Transverse colon (tissue), 4 donors: ENCODE measurements at regions not wholly inside any gene's neighbourhood (a gene's known extent, or its start where the extent isn't known, plus 50 kb on each side); places are given as distances from the start of the nearest gene placed in this dataset.

Experiments
- DNase-seq: peaks from one replicate; pipeline ENCODE4 v3.0.0-alpha.2; 2019
- H3K27ac ChIP-seq, 4 donors: fragments of 200-600 bp; sonication (generic); 2 replicates each; pipeline ENCODE4 v1.5.1; 2016 to 2018; ENCODE audit warnings: inconsistent platforms in 4 of 4
- H3K27me3 ChIP-seq: fragments of 200-600 bp; sonication (generic); 2 replicates; pipeline ENCODE4 v1.5.1; 2017; ENCODE audit warnings: inconsistent platforms
- H3K36me3 ChIP-seq, 4 donors: fragments of 200-600 bp; sonication (generic); 2 replicates each; pipeline ENCODE4 v1.5.1; 2017 to 2019; ENCODE audit warnings: inconsistent platforms in 4 of 4
- H3K4me1 ChIP-seq, 4 donors: fragments of 200-600 bp; sonication (generic); 2 replicates each; pipeline ENCODE4 v1.5.1; 2017 to 2020; ENCODE audit warnings: inconsistent platforms in 4 of 4
- H3K4me3 ChIP-seq, 4 donors: fragments of 200-600 bp; sonication (generic); 1 replicate in 1 of 4; 2 replicates in 3 of 4; pipeline versions ENCODE4 v1.5.1 to v1.6.1; 2017 to 2019; ENCODE audit warnings: inconsistent platforms in 4 of 4
- H3K9me3 ChIP-seq, 2 donors: fragments of 200-600 bp; sonication (generic); 2 replicates each; pipeline ENCODE4 v1.5.1; 2017 to 2019; ENCODE audit warnings: inconsistent platforms in 2 of 2
- EP300 ChIP-seq: sonication (generic); formaldehyde crosslinking; IDR thresholded peaks from one replicate; pipeline ENCODE4 v1.6.1; 2017; ENCODE audit warnings: antibody characterized with exemption, low read depth
- POLR2A ChIP-seq: fragments of 450-650 bp; IDR thresholded peaks from one replicate; pipeline ENCODE4 v1.6.1; 2016; ENCODE audit warnings: antibody characterized with exemption, mild to moderate bottlenecking, moderate library complexity
- POLR2AphosphoS5 ChIP-seq, 3 donors: sonication (generic); formaldehyde crosslinking; IDR thresholded peaks; one replicate each; pipeline ENCODE4 v1.6.1; 2016; ENCODE audit warnings: antibody characterized with exemption in 3 of 3
- whole genome bisulfite sequencing, 2 donors: methylation state at CpG; one replicate each; pipeline ENCODE4 v1.1.5; 2018; ENCODE audit warnings: low coverage in 1 of 2; 5-methylcytosine and 5-hydroxymethylcytosine counted together
- in situ Hi-C, 4 donors: fragments of 200-750 bp; cut with MboI; loops; one replicate each; pipeline versions ENCODE4 v1.15.0 to v1.15.1; 2017; ENCODE audit warnings: low sequenced_read_pairs in 3 of 4, low pct_ligation_motif_present in 1 of 4, low pct_unique_long_range_greater_than_20kb in 1 of 4
- intact Hi-C: fragments of 100-400 bp; cut with DNase I; formaldehyde crosslinking; loops from one replicate; pipeline ENCODE4 v1.15.1; 2023; ENCODE audit warnings: low total_unique reads
- TF ChIP-seq, protein P1 (sequence below), 5 experiments: fragments of 200-600 bp in 3 of 5; fragments of 450-650 bp in 2 of 5; sonication (generic) in 3 of 5; IDR thresholded peaks; 1 replicate in 2 of 5; 2 replicates in 3 of 5; pipeline ENCODE4 v1.5.1; 2016 to 2017; ENCODE audit warnings: antibody characterized with exemption in 5 of 5, inconsistent platforms in 3 of 5, mild to moderate bottlenecking in 2 of 5, moderate library complexity in 1 of 5

DNA sequence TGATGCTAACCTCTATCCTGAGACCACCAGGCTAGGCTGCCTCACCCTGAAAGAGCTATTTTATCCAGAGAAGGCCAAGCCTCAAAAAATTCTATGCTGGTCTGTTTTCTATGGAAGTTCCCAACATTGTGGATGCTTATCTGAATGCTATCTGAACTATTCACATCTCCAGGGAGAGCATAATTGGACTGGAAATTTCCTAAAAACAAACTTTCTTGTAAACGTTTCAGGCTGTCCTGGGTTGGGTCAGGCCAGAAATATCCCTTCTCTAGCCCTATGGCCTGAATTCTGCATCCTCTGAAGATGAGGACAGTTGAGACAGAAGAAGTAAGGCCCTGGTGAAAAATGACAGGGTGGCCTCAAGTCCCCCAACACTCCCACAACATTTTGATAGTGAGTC, 706.4 kb upstream of the NR2F2 start:
- H3K9me3 ChIP-seq, result no peaks in the 10 kb centered on the region
- 53% methylated on average over 1 of the region's 1 CpG; no CpG with 5 or more reads in 1 of the 2 donors for WGBS, 2 donors
- H3K4me1 ChIP-seq, result peaks cover 0 to 7% (median 0%) of the 10 kb centered on the region in 4 donors
- DNase-seq, result no peak
- no peak overlapping the region for H3K27ac ChIP-seq
- no peaks in the 10 kb centered on the region for H3K36me3 ChIP-seq
- in situ Hi-C loops, result no loop called here
- TF ChIP-seq EP300, result no peak
- TF ChIP-seq POLR2A, result no peak
- TF ChIP-seq, protein P1, sequence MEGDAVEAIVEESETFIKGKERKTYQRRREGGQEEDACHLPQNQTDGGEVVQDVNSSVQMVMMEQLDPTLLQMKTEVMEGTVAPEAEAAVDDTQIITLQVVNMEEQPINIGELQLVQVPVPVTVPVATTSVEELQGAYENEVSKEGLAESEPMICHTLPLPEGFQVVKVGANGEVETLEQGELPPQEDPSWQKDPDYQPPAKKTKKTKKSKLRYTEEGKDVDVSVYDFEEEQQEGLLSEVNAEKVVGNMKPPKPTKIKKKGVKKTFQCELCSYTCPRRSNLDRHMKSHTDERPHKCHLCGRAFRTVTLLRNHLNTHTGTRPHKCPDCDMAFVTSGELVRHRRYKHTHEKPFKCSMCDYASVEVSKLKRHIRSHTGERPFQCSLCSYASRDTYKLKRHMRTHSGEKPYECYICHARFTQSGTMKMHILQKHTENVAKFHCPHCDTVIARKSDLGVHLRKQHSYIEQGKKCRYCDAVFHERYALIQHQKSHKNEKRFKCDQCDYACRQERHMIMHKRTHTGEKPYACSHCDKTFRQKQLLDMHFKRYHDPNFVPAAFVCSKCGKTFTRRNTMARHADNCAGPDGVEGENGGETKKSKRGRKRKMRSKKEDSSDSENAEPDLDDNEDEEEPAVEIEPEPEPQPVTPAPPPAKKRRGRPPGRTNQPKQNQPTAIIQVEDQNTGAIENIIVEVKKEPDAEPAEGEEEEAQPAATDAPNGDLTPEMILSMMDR (IDR thresholded peaks at IDR 0.05), result no peak
- no peak for TF ChIP-seq POLR2AphosphoS5 (IDR thresholded peaks at IDR 0.05)
- no peaks in the 10 kb centered on the region for H3K27me3 ChIP-seq
- H3K4me3 ChIP-seq, result no peak overlapping the region
- intact Hi-C loops, result no loop called here

DNA sequence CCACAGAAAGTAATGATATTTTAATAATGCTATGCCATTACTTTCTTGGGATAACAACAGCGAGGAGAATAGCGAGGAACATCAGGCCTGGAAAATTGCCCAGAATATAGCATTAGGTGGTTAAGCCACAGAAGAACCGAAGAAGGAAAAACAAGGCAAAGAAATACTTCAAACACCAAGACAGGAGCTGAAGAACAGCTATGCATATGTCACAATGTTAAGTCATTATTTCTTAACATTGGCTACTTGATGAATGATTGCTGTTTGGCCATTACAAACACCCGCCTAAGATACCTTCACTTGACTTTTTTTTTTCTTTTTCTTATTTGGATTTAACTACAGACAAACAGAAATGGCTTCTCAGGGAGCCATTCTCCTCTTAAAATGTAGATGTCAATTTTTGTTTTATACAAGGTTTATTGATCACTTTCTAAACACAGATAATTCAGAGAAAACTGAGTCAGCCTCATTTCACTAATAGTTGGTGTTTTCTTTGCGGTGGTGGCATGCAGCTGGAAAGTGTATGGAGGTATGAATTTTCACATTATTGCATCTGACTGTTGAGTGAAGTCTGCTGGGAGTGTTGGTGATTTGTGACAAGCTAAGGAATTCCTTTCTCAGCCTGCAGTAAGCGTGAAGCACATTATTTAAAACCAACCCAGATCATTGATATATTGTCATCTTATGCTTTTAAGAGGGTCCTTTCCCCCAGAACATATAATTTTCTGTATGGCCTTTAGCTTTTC, 705.7 kb upstream of the NR2F2 start:
- Histone ChIP-seq H3K4me3 (no peak overlapping the region), H3K27ac (no peak overlapping the region), H3K4me1 (peaks cover 0 to 7% (median 0%) of the 10 kb centered on the region in 4 donors), H3K36me3 (no peaks in the 10 kb centered on the region), H3K9me3 (no peaks in the 10 kb centered on the region), H3K27me3 (no peaks in the 10 kb centered on the region)
- DNase-seq, result no peak
- WGBS, 2 donors, result 69 to 83% methylated on average over 6 of the region's 6 CpGs
- intact Hi-C loops, result no loop called here
- no peak for TF ChIP-seq EP300
- TF ChIP-seq, protein P1 (IDR thresholded peaks at IDR 0.05), result no peak
- TF ChIP-seq POLR2AphosphoS5 (IDR thresholded peaks at IDR 0.05), result no peak
- no peak for TF ChIP-seq POLR2A
- in situ Hi-C loops, result loop anchor here in 1 of 4 donors (25.0 kb wide), 1 partner anchor 113 kb away; no protein-coding TSS in a partner anchor

DNA sequence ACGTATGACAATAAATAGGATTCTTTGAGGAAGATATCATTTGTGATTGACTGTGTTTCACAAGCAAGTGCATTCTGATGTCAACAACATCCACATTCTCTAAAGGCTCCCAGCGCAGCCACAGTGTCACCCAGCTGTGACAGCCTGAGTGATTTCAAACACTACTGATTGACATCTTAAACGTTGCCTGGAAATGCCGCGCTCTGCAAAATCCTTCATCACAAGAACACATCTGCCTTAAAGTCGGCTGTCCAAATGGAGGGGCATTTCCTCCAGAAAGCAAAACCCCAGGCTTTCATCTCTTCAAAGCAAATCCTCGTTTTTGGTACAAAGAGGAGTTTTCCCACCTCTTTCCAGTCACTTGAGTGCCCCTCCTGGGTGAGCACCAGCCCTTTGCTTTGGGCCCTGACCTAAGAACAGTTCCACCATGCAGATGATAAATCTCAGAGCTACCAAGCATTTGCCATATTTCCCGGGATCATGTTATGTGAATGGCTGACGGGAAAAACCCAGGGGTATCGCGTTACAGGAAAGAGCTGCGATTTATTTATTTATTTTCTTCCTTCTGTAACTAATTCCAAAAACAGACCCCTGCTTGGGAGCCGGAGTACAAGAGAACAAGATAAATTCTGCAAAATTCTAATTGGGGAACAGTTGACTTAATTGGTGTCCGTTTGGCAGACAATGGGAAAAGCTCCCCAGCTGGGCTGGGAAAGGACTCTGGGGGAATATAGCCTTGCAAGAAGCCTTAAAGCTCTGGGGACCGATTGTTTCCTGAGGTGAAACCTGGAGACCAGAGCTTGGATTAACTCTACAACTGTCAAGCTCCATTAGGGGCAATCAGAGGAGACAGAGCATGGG, 703.8 kb upstream of the NR2F2 start:
- in situ Hi-C loops, result loop anchor here in 1 of 4 donors (25.0 kb wide), 1 partner anchor 111 kb away; no protein-coding TSS in a partner anchor
- Histone ChIP-seq H3K9me3 (no peaks in the 10 kb centered on the region), H3K4me3 (no peak overlapping the region), H3K36me3 (no peaks in the 10 kb centered on the region), H3K27ac (no peak overlapping the region), H3K27me3 (no peaks in the 10 kb centered on the region), H3K4me1 (no peaks in the 10 kb centered on the region)
- WGBS, 2 donors, result 65 to 70% methylated on average over 9 to 15 of the region's 15 CpGs
- intact Hi-C loops, result no loop called here
- no peak for DNase-seq
- TF ChIP-seq POLR2A (no peak), POLR2AphosphoS5 (IDR thresholded peaks at IDR 0.05) (no peak), EP300 (no peak)
- TF ChIP-seq, protein P1 (IDR thresholded peaks at IDR 0.05), result no peak

DNA sequence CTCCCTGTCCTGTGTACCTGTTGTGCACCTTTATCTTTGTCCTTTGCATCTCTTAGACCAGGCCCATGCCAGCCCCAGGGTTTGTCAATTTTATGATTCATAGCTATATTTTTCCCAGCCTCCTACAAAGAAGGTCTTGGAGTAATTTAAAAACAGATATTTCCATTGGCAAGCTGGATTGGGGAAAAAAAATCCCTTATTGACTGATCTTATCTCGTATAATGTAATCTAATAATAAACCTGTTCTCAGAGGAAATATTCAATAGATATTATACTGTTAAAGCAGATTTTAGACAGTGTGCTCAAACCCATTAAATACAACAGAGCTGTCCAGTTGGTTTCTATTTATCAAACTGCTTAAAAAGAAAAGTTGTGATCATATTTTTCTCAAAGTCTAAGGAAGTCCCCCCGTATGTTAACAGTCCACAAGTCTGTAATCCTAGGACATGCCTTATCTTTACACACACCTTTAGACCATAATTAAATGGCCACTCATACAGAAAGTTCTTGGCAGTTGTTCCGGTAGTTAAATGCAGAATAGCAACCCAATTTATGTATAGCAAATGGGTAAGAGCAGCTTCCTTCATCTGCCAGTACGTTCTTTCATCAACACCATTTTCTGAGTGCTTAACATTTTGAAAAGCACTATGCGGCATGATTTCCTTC, 700.9 kb upstream of the NR2F2 start:
- H3K4me3 ChIP-seq, result no peak overlapping the region
- no peaks in the 10 kb centered on the region for H3K4me1 ChIP-seq
- DNase-seq, result no peak
- no peaks in the 10 kb centered on the region for H3K27me3 ChIP-seq
- WGBS, 2 donors, result 67 to 80% methylated on average over 5 of the region's 5 CpGs
- TF ChIP-seq POLR2AphosphoS5 (IDR thresholded peaks at IDR 0.05), result no peak
- TF ChIP-seq POLR2A, result no peak
- TF ChIP-seq, protein P1 (IDR thresholded peaks at IDR 0.05), result no peak
- TF ChIP-seq EP300, result no peak
- in situ Hi-C loops, result loop anchor here in 1 of 4 donors (25.0 kb wide), 1 partner anchor 108 kb away; no protein-coding TSS in a partner anchor
- H3K27ac ChIP-seq, result no peak overlapping the region
- no peaks in the 10 kb centered on the region for H3K36me3 ChIP-seq
- intact Hi-C loops, result no loop called here
- no peaks in the 10 kb centered on the region for H3K9me3 ChIP-seq
